GM23338 (cell line): ENCODE measurements at regions not wholly inside any gene's neighbourhood (a gene's known extent, or its start where the extent isn't known, plus 50 kb on each side); places are given as distances from the start of the nearest gene placed in this dataset.

Experiments used
- ATAC-seq: fragments of 200-7000 bp; cut with Tn5 transposase; 3 replicates; pipeline ENCODE4 v1.9.1; 2020
- DNase-seq: peaks from one replicate; pipeline ENCODE4 v3.0.0-alpha.2; 2015; ENCODE audit warnings: low spot score
- H2AFZ ChIP-seq: fragments of 200-600 bp; sonication (generic); 2 replicates; pipeline ENCODE4 v1.8.0; 2016; ENCODE audit warnings: antibody characterized with exemption, mild to moderate bottlenecking, moderate library complexity
- H3F3A ChIP-seq: fragments of 200-600 bp; sonication (generic); replicated peaks from 2 replicates; pipeline ENCODE4 v1.8.0; 2017; ENCODE audit warnings: antibody characterized with exemption, mixed run types, low read depth
- H3K27ac ChIP-seq: fragments of 200-600 bp; sonication (generic); 2 replicates; pipeline ENCODE4 v1.6.1; 2016; ENCODE audit warnings: low read depth
- H3K27me3 ChIP-seq: fragments of 200-600 bp; sonication (generic); 2 replicates; pipeline ENCODE4 v1.8.0; 2016; ENCODE audit warnings: mild to moderate bottlenecking, mixed run types, moderate library complexity; ENCODE audit not compliant: insufficient read depth
- H3K36me3 ChIP-seq: fragments of 200-600 bp; sonication (generic); 2 replicates; pipeline ENCODE4 v1.8.0; 2016; ENCODE audit warnings: mild to moderate bottlenecking; ENCODE audit not compliant: insufficient read depth
- H3K4me1 ChIP-seq: fragments of 200-600 bp; sonication (generic); 2 replicates; pipeline ENCODE4 v1.8.0; 2016; ENCODE audit warnings: mild to moderate bottlenecking, moderate library complexity; ENCODE audit not compliant: insufficient read depth
- H3K4me2 ChIP-seq: fragments of 200-600 bp; sonication (generic); 2 replicates; pipeline ENCODE4 v1.7.1; 2017; ENCODE audit warnings: mixed run types
- H3K4me3 ChIP-seq: fragments of 200-600 bp; sonication (generic); 2 replicates; pipeline ENCODE4 v1.6.1; 2016; ENCODE audit warnings: mixed run types
- H3K79me2 ChIP-seq: fragments of 200-600 bp; sonication (generic); replicated peaks from 2 replicates; pipeline ENCODE4 v1.8.0; 2017; ENCODE audit warnings: mild to moderate bottlenecking; ENCODE audit not compliant: insufficient read depth
- H3K9me2 ChIP-seq: fragments of 200-600 bp; sonication (generic); 2 replicates; pipeline ENCODE4 v1.8.0; 2017; ENCODE audit not compliant: insufficient read depth
- H4K20me1 ChIP-seq: fragments of 200-600 bp; sonication (generic); replicated peaks from 2 replicates; pipeline ENCODE4 v1.8.0; 2017; ENCODE audit warnings: mild to moderate bottlenecking; ENCODE audit not compliant: insufficient read depth
- H3K27ac Mint-ChIP-seq: 2 replicates; pipeline ENCODE4 v1.8.0; 2020; ENCODE audit warnings: inconsistent platforms, mild to moderate bottlenecking, moderate library complexity, mixed read lengths
- H3K27me3 Mint-ChIP-seq: 3 replicates; pipeline ENCODE4 v1.8.0; 2022; ENCODE audit warnings: low read depth, mild to moderate bottlenecking, moderate library complexity, mixed read lengths, inconsistent platforms; ENCODE audit not compliant: insufficient read depth, poor library complexity
- H3K36me3 Mint-ChIP-seq: 3 replicates; pipeline ENCODE4 v1.8.0; 2021; ENCODE audit warnings: low read depth, mild to moderate bottlenecking, inconsistent platforms, moderate library complexity, mixed read lengths
- H3K4me1 Mint-ChIP-seq: 3 replicates; pipeline ENCODE4 v1.8.0; 2020; ENCODE audit warnings: mild to moderate bottlenecking, inconsistent platforms, mixed read lengths
- H3K4me3 Mint-ChIP-seq: 3 replicates; pipeline ENCODE4 v1.8.0; 2021; ENCODE audit warnings: moderate library complexity, mild to moderate bottlenecking, inconsistent platforms, mixed read lengths
- H3K9me3 Mint-ChIP-seq: 3 replicates; pipeline ENCODE4 v1.8.0; 2020; ENCODE audit warnings: moderate library complexity, mild to moderate bottlenecking, inconsistent platforms, mixed read lengths
- CREB1 ChIP-seq: fragments of 250-450 bp; sonication (Bioruptor Pico); IDR thresholded peaks from 2 replicates; pipeline ENCODE4 v1.5.0; 2020; ENCODE audit warnings: low read depth, mild to moderate bottlenecking, moderate library complexity
- EZH2 ChIP-seq: fragments of 200-600 bp; sonication (generic); IDR thresholded peaks from one replicate; pipeline ENCODE4 v1.8.0; 2017; ENCODE audit warnings: antibody characterized with exemption, mild to moderate bottlenecking, low read depth; ENCODE audit not compliant: unreplicated experiment
- EZH2phosphoT487 ChIP-seq: fragments of 200-600 bp; sonication (generic); IDR thresholded peaks from one replicate; pipeline ENCODE4 v1.8.1; 2018; ENCODE audit warnings: antibody characterized with exemption; ENCODE audit not compliant: unreplicated experiment
- JUNB ChIP-seq: IDR thresholded peaks from one replicate; pipeline ENCODE4 v1.6.1; 2016; ENCODE audit warnings: antibody characterized with exemption; ENCODE audit not compliant: unreplicated experiment
- NANOG ChIP-seq: IDR thresholded peaks from 2 replicates; pipeline ENCODE4 v1.6.1; 2016; ENCODE audit warnings: antibody characterized with exemption, borderline replicate concordance
- POLR2AphosphoS5 ChIP-seq: IDR thresholded peaks from 2 replicates; pipeline ENCODE4 v1.6.1; 2016; ENCODE audit warnings: antibody characterized with exemption, low read depth
- STAT1 ChIP-seq: IDR thresholded peaks from one replicate; pipeline ENCODE4 v1.6.1; 2016; ENCODE audit warnings: antibody characterized with exemption; ENCODE audit not compliant: unreplicated experiment
- ZNF114 ChIP-seq: fragments of 250-450 bp; sonication (Bioruptor Pico); IDR thresholded peaks from 2 replicates; pipeline ENCODE4 v1.5.0; 2020; ENCODE audit warnings: mild to moderate bottlenecking, moderate library complexity
- ZNF331 ChIP-seq: fragments of 250-450 bp; sonication (Bioruptor Pico); IDR thresholded peaks from 2 replicates; pipeline ENCODE4 v1.5.0; 2020; ENCODE audit warnings: low read depth, mild to moderate bottlenecking, moderate library complexity
- TF ChIP-seq, protein P1 (sequence below), 2 experiments: fragments of 200-600 bp in 1 of 2; sonication (generic) in 1 of 2; conservative IDR thresholded peaks; 2 replicates each; pipeline versions ENCODE4 v1.5.1 to v1.6.1; 2016 to 2017; ENCODE audit warnings: antibody characterized with exemption in 2 of 2, low read depth in 2 of 2, mild to moderate bottlenecking in 2 of 2, moderate library complexity in 1 of 2
- TF ChIP-seq, protein P2 (sequence below): IDR thresholded peaks from 2 replicates; pipeline ENCODE4 v1.6.1; 2016; ENCODE audit warnings: antibody characterized with exemption
- TF ChIP-seq, protein P3 (sequence below): IDR thresholded peaks from one replicate; pipeline ENCODE4 v1.6.1; 2018; ENCODE audit warnings: antibody characterized with exemption; ENCODE audit not compliant: unreplicated experiment
- TF ChIP-seq, protein P4 (sequence below): fragments of 250-450 bp; sonication (Bioruptor Pico); IDR thresholded peaks from 2 replicates; pipeline ENCODE4 v1.5.0; 2020; ENCODE audit warnings: mild to moderate bottlenecking, moderate library complexity

DNA sequence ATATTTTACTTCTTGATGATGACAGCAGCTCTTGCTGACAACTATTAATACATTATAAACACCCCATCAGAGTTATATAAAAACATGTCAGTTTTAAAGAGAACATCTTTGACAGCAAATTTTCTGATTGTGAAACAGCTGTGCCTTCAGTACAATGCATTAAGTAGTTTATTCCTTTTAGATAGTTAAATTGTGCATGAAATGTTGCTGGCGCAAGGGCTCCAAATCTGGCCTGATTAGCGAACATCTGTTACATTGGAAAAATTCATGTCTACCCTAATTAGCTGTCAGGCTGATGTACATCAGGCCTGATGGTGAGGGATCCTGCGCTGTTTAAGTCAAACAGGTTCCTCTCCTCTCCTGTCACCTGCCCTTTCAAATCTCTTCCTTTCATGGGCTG lies 171.9 kb upstream of the SP8 start:
- H3K9me3 Mint-ChIP-seq = no peaks in the 10 kb centered on the region
- H3K36me3 Mint-ChIP-seq = no peaks in the 10 kb centered on the region
- Histone ChIP-seq H3K9me2 (no peaks in the 10 kb centered on the region), H3K4me3 (no peak overlapping the region), H3F3A (no peaks in the 10 kb centered on the region), H3K4me1 (peaks cover 13% of the 10 kb centered on the region), H4K20me1 (no peaks in the 10 kb centered on the region), H3K79me2 (no peaks in the 10 kb centered on the region), H3K36me3 (no peaks in the 10 kb centered on the region), H2AFZ (no peak overlapping the region), H3K4me2 (no peak overlapping the region), H3K27me3 (no peaks in the 10 kb centered on the region), H3K27ac (no peak overlapping the region)
- ATAC-seq (no peak), DNase-seq (no peak)
- peaks cover 14% of the 10 kb centered on the region for H3K4me1 Mint-ChIP-seq
- H3K27ac Mint-ChIP-seq = no peak overlapping the region
- no peak overlapping the region for H3K4me3 Mint-ChIP-seq
- H3K27me3 Mint-ChIP-seq = no peaks in the 10 kb centered on the region
- TF ChIP-seq CREB1 (no peak), NANOG (no peak), ZNF331 (CRISPR knock-in tag) (no peak), JUNB (no peak), EZH2 (no peak), EZH2phosphoT487 (no peak), ZNF114 (CRISPR knock-in tag) (no peak), STAT1 (no peak), POLR2AphosphoS5 (no peak)
- TF ChIP-seq, protein P1, sequence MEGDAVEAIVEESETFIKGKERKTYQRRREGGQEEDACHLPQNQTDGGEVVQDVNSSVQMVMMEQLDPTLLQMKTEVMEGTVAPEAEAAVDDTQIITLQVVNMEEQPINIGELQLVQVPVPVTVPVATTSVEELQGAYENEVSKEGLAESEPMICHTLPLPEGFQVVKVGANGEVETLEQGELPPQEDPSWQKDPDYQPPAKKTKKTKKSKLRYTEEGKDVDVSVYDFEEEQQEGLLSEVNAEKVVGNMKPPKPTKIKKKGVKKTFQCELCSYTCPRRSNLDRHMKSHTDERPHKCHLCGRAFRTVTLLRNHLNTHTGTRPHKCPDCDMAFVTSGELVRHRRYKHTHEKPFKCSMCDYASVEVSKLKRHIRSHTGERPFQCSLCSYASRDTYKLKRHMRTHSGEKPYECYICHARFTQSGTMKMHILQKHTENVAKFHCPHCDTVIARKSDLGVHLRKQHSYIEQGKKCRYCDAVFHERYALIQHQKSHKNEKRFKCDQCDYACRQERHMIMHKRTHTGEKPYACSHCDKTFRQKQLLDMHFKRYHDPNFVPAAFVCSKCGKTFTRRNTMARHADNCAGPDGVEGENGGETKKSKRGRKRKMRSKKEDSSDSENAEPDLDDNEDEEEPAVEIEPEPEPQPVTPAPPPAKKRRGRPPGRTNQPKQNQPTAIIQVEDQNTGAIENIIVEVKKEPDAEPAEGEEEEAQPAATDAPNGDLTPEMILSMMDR (conservative IDR thresholded peaks at IDR 0.05; ENCODE audit: low read depth in 2 of 2) = no peak
- TF ChIP-seq, protein P2, sequence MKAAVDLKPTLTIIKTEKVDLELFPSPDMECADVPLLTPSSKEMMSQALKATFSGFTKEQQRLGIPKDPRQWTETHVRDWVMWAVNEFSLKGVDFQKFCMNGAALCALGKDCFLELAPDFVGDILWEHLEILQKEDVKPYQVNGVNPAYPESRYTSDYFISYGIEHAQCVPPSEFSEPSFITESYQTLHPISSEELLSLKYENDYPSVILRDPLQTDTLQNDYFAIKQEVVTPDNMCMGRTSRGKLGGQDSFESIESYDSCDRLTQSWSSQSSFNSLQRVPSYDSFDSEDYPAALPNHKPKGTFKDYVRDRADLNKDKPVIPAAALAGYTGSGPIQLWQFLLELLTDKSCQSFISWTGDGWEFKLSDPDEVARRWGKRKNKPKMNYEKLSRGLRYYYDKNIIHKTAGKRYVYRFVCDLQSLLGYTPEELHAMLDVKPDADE = no peak
- TF ChIP-seq, protein P3, sequence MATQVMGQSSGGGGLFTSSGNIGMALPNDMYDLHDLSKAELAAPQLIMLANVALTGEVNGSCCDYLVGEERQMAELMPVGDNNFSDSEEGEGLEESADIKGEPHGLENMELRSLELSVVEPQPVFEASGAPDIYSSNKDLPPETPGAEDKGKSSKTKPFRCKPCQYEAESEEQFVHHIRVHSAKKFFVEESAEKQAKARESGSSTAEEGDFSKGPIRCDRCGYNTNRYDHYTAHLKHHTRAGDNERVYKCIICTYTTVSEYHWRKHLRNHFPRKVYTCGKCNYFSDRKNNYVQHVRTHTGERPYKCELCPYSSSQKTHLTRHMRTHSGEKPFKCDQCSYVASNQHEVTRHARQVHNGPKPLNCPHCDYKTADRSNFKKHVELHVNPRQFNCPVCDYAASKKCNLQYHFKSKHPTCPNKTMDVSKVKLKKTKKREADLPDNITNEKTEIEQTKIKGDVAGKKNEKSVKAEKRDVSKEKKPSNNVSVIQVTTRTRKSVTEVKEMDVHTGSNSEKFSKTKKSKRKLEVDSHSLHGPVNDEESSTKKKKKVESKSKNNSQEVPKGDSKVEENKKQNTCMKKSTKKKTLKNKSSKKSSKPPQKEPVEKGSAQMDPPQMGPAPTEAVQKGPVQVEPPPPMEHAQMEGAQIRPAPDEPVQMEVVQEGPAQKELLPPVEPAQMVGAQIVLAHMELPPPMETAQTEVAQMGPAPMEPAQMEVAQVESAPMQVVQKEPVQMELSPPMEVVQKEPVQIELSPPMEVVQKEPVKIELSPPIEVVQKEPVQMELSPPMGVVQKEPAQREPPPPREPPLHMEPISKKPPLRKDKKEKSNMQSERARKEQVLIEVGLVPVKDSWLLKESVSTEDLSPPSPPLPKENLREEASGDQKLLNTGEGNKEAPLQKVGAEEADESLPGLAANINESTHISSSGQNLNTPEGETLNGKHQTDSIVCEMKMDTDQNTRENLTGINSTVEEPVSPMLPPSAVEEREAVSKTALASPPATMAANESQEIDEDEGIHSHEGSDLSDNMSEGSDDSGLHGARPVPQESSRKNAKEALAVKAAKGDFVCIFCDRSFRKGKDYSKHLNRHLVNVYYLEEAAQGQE = no peak
- TF ChIP-seq, protein P4, sequence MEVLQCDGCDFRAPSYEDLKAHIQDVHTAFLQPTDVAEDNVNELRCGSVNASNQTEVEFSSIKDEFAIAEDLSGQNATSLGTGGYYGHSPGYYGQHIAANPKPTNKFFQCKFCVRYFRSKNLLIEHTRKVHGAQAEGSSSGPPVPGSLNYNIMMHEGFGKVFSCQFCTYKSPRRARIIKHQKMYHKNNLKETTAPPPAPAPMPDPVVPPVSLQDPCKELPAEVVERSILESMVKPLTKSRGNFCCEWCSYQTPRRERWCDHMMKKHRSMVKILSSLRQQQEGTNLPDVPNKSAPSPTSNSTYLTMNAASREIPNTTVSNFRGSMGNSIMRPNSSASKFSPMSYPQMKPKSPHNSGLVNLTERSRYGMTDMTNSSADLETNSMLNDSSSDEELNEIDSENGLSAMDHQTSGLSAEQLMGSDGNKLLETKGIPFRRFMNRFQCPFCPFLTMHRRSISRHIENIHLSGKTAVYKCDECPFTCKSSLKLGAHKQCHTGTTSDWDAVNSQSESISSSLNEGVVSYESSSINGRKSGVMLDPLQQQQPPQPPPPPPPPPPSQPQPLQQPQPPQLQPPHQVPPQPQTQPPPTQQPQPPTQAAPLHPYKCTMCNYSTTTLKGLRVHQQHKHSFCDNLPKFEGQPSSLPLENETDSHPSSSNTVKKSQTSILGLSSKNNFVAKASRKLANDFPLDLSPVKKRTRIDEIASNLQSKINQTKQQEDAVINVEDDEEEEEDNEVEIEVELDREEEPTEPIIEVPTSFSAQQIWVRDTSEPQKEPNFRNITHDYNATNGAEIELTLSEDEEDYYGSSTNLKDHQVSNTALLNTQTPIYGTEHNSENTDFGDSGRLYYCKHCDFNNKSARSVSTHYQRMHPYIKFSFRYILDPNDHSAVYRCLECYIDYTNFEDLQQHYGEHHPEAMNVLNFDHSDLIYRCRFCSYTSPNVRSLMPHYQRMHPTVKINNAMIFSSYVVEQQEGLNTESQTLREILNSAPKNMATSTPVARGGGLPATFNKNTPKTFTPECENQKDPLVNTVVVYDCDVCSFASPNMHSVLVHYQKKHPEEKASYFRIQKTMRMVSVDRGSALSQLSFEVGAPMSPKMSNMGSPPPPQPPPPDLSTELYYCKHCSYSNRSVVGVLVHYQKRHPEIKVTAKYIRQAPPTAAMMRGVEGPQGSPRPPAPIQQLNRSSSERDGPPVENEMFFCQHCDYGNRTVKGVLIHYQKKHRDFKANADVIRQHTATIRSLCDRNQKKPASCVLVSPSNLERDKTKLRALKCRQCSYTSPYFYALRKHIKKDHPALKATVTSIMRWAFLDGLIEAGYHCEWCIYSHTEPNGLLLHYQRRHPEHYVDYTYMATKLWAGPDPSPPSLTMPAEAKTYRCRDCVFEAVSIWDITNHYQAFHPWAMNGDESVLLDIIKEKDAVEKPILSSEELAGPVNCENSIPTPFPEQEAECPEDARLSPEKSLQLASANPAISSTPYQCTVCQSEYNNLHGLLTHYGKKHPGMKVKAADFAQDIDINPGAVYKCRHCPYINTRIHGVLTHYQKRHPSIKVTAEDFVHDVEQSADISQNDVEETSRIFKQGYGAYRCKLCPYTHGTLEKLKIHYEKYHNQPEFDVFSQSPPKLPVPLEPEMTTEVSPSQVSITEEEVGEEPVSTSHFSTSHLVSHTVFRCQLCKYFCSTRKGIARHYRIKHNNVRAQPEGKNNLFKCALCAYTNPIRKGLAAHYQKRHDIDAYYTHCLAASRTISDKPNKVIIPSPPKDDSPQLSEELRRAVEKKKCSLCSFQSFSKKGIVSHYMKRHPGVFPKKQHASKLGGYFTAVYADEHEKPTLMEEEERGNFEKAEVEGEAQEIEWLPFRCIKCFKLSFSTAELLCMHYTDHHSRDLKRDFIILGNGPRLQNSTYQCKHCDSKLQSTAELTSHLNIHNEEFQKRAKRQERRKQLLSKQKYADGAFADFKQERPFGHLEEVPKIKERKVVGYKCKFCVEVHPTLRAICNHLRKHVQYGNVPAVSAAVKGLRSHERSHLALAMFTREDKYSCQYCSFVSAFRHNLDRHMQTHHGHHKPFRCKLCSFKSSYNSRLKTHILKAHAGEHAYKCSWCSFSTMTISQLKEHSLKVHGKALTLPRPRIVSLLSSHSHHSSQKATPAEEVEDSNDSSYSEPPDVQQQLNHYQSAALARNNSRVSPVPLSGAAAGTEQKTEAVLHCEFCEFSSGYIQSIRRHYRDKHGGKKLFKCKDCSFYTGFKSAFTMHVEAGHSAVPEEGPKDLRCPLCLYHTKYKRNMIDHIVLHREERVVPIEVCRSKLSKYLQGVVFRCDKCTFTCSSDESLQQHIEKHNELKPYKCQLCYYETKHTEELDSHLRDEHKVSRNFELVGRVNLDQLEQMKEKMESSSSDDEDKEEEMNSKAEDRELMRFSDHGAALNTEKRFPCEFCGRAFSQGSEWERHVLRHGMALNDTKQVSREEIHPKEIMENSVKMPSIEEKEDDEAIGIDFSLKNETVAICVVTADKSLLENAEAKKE (CRISPR knock-in tag) = no peak
